Liver (tissue), 8 donors: ENCODE measurements at regions not wholly inside any gene's neighbourhood (a gene's known extent, or its start where the extent isn't known, plus 50 kb on each side); places are given as distances from the start of the nearest gene placed in this dataset.

Experiments used
- DNase-seq: peaks from one replicate; pipeline ENCODE4 v3.0.0-alpha.2; 2017; ENCODE audit warnings: low spot score
- H3K27ac ChIP-seq, 2 donors: one replicate each; pipeline ENCODE4 v1.7.0; 2013; ENCODE audit warnings: inconsistent platforms in 2 of 2, low read length in 2 of 2, control low read depth in 1 of 2, low read depth in 1 of 2, mild to moderate bottlenecking in 1 of 2
- H3K27me3 ChIP-seq, 4 donors: one replicate each; pipeline versions ENCODE4 v1.6.1 to v1.7.0; 2013; ENCODE audit warnings: low read length in 3 of 4, inconsistent platforms in 1 of 4, mild to moderate bottlenecking in 1 of 4, moderate library complexity in 1 of 4; ENCODE audit not compliant: control insufficient read depth in 4 of 4, insufficient read depth in 4 of 4
- H3K36me3 ChIP-seq, 4 donors: one replicate each; pipeline versions ENCODE4 v1.6.1 to v1.7.0; 2013; ENCODE audit warnings: low read length in 3 of 4, mild to moderate bottlenecking in 3 of 4, low read depth in 1 of 4, moderate library complexity in 1 of 4; ENCODE audit not compliant: control insufficient read depth in 4 of 4, insufficient read depth in 3 of 4
- H3K4me1 ChIP-seq, 4 donors: one replicate each; pipeline versions ENCODE4 v1.6.1 to v1.7.0; 2013; ENCODE audit warnings: low read length in 3 of 4, mild to moderate bottlenecking in 3 of 4, moderate library complexity in 1 of 4; ENCODE audit not compliant: control insufficient read depth in 4 of 4, insufficient read depth in 4 of 4
- H3K4me3 ChIP-seq, 3 donors: one replicate each; pipeline versions ENCODE4 v1.6.1 to v1.7.0; 2013; ENCODE audit warnings: low read length in 3 of 3, control low read depth in 1 of 3, low read depth in 1 of 3, mild to moderate bottlenecking in 1 of 3
- H3K9ac ChIP-seq, 2 donors: one replicate each; pipeline ENCODE4 v1.7.0; 2013; ENCODE audit warnings: low read length in 2 of 2, mild to moderate bottlenecking in 2 of 2, moderate library complexity in 2 of 2, control low read depth in 1 of 2, low read depth in 1 of 2
- H3K9me3 ChIP-seq, 4 donors: one replicate each; pipeline versions ENCODE4 v1.6.1 to v1.7.0; 2013; ENCODE audit warnings: low read length in 3 of 4; ENCODE audit not compliant: control insufficient read depth in 4 of 4
- CTCF ChIP-seq: fragments of 150-350 bp; IDR thresholded peaks from 2 replicates; pipeline ENCODE4 v1.5.1; 2017; ENCODE audit warnings: improper control_type of control experiment, low read depth, low read length; ENCODE audit not compliant: missing input control
- EGR1 ChIP-seq, 2 donors: IDR thresholded peaks; 2 replicates each; pipeline ENCODE4 v1.6.1; 2016 to 2018; ENCODE audit warnings: antibody characterized with exemption in 2 of 2, low read depth in 2 of 2
- FOXA1 ChIP-seq: IDR thresholded peaks from 2 replicates; pipeline ENCODE4 v1.6.1; 2016; ENCODE audit warnings: antibody characterized with exemption
- FOXA2 ChIP-seq: IDR thresholded peaks from 2 replicates; pipeline ENCODE4 v1.6.1; 2016; ENCODE audit warnings: antibody characterized with exemption
- GABPA ChIP-seq, 2 donors: IDR thresholded peaks in 1 of 2; conservative IDR thresholded peaks in 1 of 2; 2 replicates each; pipeline ENCODE4 v1.6.1; 2016; ENCODE audit warnings: antibody characterized with exemption in 2 of 2, mild to moderate bottlenecking in 1 of 2, moderate library complexity in 1 of 2
- HNF4G ChIP-seq: IDR thresholded peaks from 2 replicates; pipeline ENCODE4 v1.6.1; 2016; ENCODE audit warnings: antibody characterized with exemption
- JUND ChIP-seq, 2 donors: IDR thresholded peaks; 2 replicates each; pipeline ENCODE4 v1.6.1; 2016; ENCODE audit warnings: antibody characterized with exemption in 2 of 2
- NR2F2 ChIP-seq: IDR thresholded peaks from 2 replicates; pipeline ENCODE4 v1.6.1; 2016; ENCODE audit warnings: antibody characterized with exemption
- RAD21 ChIP-seq, 2 donors: IDR thresholded peaks; 2 replicates each; pipeline ENCODE4 v1.6.1; 2016; ENCODE audit warnings: antibody characterized with exemption in 2 of 2, mild to moderate bottlenecking in 2 of 2
- RXRA ChIP-seq, 2 donors: IDR thresholded peaks; 2 replicates each; pipeline ENCODE4 v1.6.1; 2017 to 2018; ENCODE audit warnings: antibody characterized with exemption in 2 of 2, mild to moderate bottlenecking in 1 of 2
- SP1 ChIP-seq: IDR thresholded peaks from 2 replicates; pipeline ENCODE4 v1.6.1; 2018; ENCODE audit warnings: antibody characterized with exemption, mild to moderate bottlenecking
- TAF1 ChIP-seq: conservative IDR thresholded peaks from 2 replicates; pipeline ENCODE4 v1.6.1; 2016; ENCODE audit warnings: antibody characterized with exemption, mild to moderate bottlenecking
- YY1 ChIP-seq: IDR thresholded peaks from 2 replicates; pipeline ENCODE4 v1.6.1; 2016; ENCODE audit warnings: antibody characterized with exemption, mild to moderate bottlenecking
- ZBTB33 ChIP-seq: IDR thresholded peaks from 2 replicates; pipeline ENCODE4 v1.6.1; 2016; ENCODE audit warnings: antibody characterized with exemption
- WGBS: extraction: QIAGEN DNeasy Blood & Tissue Kit; methylation state at CpG from one replicate; pipeline ENCODE4 v1.1.7; 2013; 5-methylcytosine and 5-hydroxymethylcytosine counted together
- TF ChIP-seq, protein P1 (sequence below): IDR thresholded peaks from 2 replicates; pipeline ENCODE4 v1.6.1; 2016; ENCODE audit warnings: antibody characterized with exemption
- TF ChIP-seq, protein P2 (sequence below): IDR thresholded peaks from 2 replicates; pipeline ENCODE4 v1.6.1; 2016; ENCODE audit warnings: antibody characterized with exemption, mild to moderate bottlenecking
- TF ChIP-seq, protein P3 (sequence below): IDR thresholded peaks from 2 replicates; pipeline ENCODE4 v1.6.1; 2016; ENCODE audit warnings: antibody characterized with exemption
- donor health status: healthy.
- donor health status: healthy.
- donor health status: healthy.
- donor health status: healthy.
- donor health status: healthy.

- H3K9me3 ChIP-seq: no peaks in the 10 kb centered on the region
- H3K36me3 ChIP-seq: no peaks in the 10 kb centered on the region
- WGBS: 83% methylated on average over 6 of the region's 6 CpGs
- TF ChIP-seq ZBTB33 (no peak), RXRA (IDR thresholded peaks at IDR 0.05) (no peak), FOXA2 (no peak), GABPA (IDR thresholded peaks at IDR 0.05 in 1 of 2, conservative IDR thresholded peaks at IDR 0.05 in 1 of 2) (no peak), NR2F2 (no peak), YY1 (no peak), EGR1 (IDR thresholded peaks at IDR 0.05; ENCODE audit: low read depth in 2 of 2) (no peak), SP1 (no peak), FOXA1 (no peak), HNF4G (no peak), CTCF (no peak), JUND (IDR thresholded peaks at IDR 0.05) (no peak), TAF1 (no peak), RAD21 (IDR thresholded peaks at IDR 0.05) (no peak)
- TF ChIP-seq, protein P1, sequence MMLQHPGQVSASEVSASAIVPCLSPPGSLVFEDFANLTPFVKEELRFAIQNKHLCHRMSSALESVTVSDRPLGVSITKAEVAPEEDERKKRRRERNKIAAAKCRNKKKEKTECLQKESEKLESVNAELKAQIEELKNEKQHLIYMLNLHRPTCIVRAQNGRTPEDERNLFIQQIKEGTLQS: no peak
- TF ChIP-seq, protein P2, sequence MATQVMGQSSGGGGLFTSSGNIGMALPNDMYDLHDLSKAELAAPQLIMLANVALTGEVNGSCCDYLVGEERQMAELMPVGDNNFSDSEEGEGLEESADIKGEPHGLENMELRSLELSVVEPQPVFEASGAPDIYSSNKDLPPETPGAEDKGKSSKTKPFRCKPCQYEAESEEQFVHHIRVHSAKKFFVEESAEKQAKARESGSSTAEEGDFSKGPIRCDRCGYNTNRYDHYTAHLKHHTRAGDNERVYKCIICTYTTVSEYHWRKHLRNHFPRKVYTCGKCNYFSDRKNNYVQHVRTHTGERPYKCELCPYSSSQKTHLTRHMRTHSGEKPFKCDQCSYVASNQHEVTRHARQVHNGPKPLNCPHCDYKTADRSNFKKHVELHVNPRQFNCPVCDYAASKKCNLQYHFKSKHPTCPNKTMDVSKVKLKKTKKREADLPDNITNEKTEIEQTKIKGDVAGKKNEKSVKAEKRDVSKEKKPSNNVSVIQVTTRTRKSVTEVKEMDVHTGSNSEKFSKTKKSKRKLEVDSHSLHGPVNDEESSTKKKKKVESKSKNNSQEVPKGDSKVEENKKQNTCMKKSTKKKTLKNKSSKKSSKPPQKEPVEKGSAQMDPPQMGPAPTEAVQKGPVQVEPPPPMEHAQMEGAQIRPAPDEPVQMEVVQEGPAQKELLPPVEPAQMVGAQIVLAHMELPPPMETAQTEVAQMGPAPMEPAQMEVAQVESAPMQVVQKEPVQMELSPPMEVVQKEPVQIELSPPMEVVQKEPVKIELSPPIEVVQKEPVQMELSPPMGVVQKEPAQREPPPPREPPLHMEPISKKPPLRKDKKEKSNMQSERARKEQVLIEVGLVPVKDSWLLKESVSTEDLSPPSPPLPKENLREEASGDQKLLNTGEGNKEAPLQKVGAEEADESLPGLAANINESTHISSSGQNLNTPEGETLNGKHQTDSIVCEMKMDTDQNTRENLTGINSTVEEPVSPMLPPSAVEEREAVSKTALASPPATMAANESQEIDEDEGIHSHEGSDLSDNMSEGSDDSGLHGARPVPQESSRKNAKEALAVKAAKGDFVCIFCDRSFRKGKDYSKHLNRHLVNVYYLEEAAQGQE: no peak
- TF ChIP-seq, protein P3, sequence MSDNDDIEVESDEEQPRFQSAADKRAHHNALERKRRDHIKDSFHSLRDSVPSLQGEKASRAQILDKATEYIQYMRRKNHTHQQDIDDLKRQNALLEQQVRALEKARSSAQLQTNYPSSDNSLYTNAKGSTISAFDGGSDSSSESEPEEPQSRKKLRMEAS: no peak
- no peak overlapping the region for H3K9ac ChIP-seq
- no peaks in the 10 kb centered on the region for H3K27me3 ChIP-seq
- no peak for DNase-seq
- H3K4me3 ChIP-seq: no peak overlapping the region
- H3K4me1 ChIP-seq: no peaks in the 10 kb centered on the region
- no peak overlapping the region for H3K27ac ChIP-seq
These were observed 181.5 kb downstream of the OLFM1 start for GRCh38 chr9:135268981-135269380.
